ENCODE measurements at regions not wholly inside any gene's neighbourhood (a gene's known extent, or its start where the extent isn't known, plus 50 kb on each side); places are given as distances from the start of the nearest gene placed in this dataset.

- Histone ChIP-seq H3K79me2 (ENCODE audit: insufficient read depth, low read length) (no peaks in the 10 kb centered on the region), H3K9me3 (ENCODE audit: control insufficient read depth in 1 of 2, insufficient read depth in 1 of 2, low read depth in 1 of 2, low read length in 2 of 2) (no peaks in the 10 kb centered on the region), H4K20me1 (ENCODE audit: insufficient read depth) (no peaks in the 10 kb centered on the region), H3K36me3 (ENCODE audit: control insufficient read depth in 1 of 2, insufficient read depth in 2 of 2, low read length in 2 of 2) (no peaks in the 10 kb centered on the region), H3K27ac (ENCODE audit: low read depth, low read length) (no peak overlapping the region), H3K27me3 (ENCODE audit: insufficient read depth, low read length) (peaks cover 3% of the 10 kb centered on the region; the same call in 1 of the 2 replicates), H3K4me3 (replicated peaks in 1 of 2; ENCODE audit: low read depth in 1 of 2, low read length in 2 of 2) (no peak overlapping the region), H3K9me2 (ENCODE audit: insufficient read depth) (no peaks in the 10 kb centered on the region), H3K4me1 (ENCODE audit: control insufficient read depth in 1 of 2, insufficient read depth in 2 of 2, low read length in 2 of 2) (no peaks in the 10 kb centered on the region), H2AFZ (ENCODE audit: low read depth, low read length, poor library complexity, severe bottlenecking) (no peak overlapping the region), H3K9ac (ENCODE audit: low read length) (no peak overlapping the region), H3K4me2 (ENCODE audit: low read length) (no peak overlapping the region)
- CTCF ChIA-PET: no interaction called here
- DNase-seq (ENCODE audit: low read depth, low spot score): no peak
- ATAC-seq: no peak
- TF ChIP-seq EZH2phosphoT487 (IDR thresholded peaks at IDR 0.05; ENCODE audit: borderline replicate concordance) (no peak), SRF (IDR thresholded peaks at IDR 0.05; ENCODE audit: low read depth) (no peak), CBX3 (IDR thresholded peaks at IDR 0.05; ENCODE audit: low read depth) (no peak), FOSL1 (IDR thresholded peaks at IDR 0.05; ENCODE audit: low read depth) (no peak), JUND (IDR thresholded peaks at IDR 0.05) (no peak), EGR1 (IDR thresholded peaks at IDR 0.05; ENCODE audit: low read depth) (no peak), ELF1 (IDR thresholded peaks at IDR 0.05; ENCODE audit: borderline replicate concordance, low read depth) (no peak), SIN3A (IDR thresholded peaks at IDR 0.05; ENCODE audit: low read depth) (no peak), REST (IDR thresholded peaks at IDR 0.05; ENCODE audit: low read depth) (no peak)
- POLR2A ChIA-PET: no interaction called here
- BruUV-seq (replicated peaks): no TSS peak
- intact Hi-C loops (cut with micrococcal nuclease): no loop called here
- RAD21 ChIA-PET (ENCODE audit: low non-redundant PET in 1 of 2, low total read pairs in 2 of 2, uncharacterized antibody in 2 of 2, unreplicated experiment in 2 of 2): no interaction called here
Measured at GRCh38 chr15:93180128-93180527, 91.1 kb upstream of the RGMA start.

GRCh38 chr15:93179700-93180102 is 90.7 kb upstream of the RGMA start:
- no peak for DNase-seq (ENCODE audit: low read depth, low spot score)
- H3K27me3 ChIP-seq (ENCODE audit: insufficient read depth, low read length): no peaks in the 10 kb centered on the region
- ATAC-seq: no peak
- no peak for TF ChIP-seq SP1 (IDR thresholded peaks at IDR 0.05; ENCODE audit: low read depth)
- no peak for TF ChIP-seq CEBPB (IDR thresholded peaks at IDR 0.05; ENCODE audit: low read depth)
- TF ChIP-seq, protein P1, sequence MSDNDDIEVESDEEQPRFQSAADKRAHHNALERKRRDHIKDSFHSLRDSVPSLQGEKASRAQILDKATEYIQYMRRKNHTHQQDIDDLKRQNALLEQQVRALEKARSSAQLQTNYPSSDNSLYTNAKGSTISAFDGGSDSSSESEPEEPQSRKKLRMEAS (IDR thresholded peaks at IDR 0.05): no peak
- TF ChIP-seq, protein P2, sequence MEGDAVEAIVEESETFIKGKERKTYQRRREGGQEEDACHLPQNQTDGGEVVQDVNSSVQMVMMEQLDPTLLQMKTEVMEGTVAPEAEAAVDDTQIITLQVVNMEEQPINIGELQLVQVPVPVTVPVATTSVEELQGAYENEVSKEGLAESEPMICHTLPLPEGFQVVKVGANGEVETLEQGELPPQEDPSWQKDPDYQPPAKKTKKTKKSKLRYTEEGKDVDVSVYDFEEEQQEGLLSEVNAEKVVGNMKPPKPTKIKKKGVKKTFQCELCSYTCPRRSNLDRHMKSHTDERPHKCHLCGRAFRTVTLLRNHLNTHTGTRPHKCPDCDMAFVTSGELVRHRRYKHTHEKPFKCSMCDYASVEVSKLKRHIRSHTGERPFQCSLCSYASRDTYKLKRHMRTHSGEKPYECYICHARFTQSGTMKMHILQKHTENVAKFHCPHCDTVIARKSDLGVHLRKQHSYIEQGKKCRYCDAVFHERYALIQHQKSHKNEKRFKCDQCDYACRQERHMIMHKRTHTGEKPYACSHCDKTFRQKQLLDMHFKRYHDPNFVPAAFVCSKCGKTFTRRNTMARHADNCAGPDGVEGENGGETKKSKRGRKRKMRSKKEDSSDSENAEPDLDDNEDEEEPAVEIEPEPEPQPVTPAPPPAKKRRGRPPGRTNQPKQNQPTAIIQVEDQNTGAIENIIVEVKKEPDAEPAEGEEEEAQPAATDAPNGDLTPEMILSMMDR (IDR thresholded peaks at IDR 0.05 in 2 of 3, conservative IDR thresholded peaks at IDR 0.05 in 1 of 3; ENCODE audit: borderline replicate concordance in 1 of 3, insufficient read depth in 1 of 3, low read depth in 2 of 3, low read length in 2 of 3): no peak
- no peak for TF ChIP-seq EGR1 (IDR thresholded peaks at IDR 0.05; ENCODE audit: low read depth)
- TF ChIP-seq REST (IDR thresholded peaks at IDR 0.05; ENCODE audit: low read depth): no peak
- no peak for TF ChIP-seq JUND (IDR thresholded peaks at IDR 0.05)

More at GRCh38 chr15:93179700-93180102, 90.7 kb upstream of the RGMA start:
- Histone ChIP-seq H3K79me2 (ENCODE audit: insufficient read depth, low read length) (no peaks in the 10 kb centered on the region), H3K27ac (ENCODE audit: low read depth, low read length) (no peak overlapping the region), H3K9me2 (ENCODE audit: insufficient read depth) (no peaks in the 10 kb centered on the region), H4K20me1 (ENCODE audit: insufficient read depth) (no peaks in the 10 kb centered on the region), H3K36me3 (ENCODE audit: control insufficient read depth in 1 of 2, insufficient read depth in 2 of 2, low read length in 2 of 2) (no peaks in the 10 kb centered on the region), H3K4me1 (ENCODE audit: control insufficient read depth in 1 of 2, insufficient read depth in 2 of 2, low read length in 2 of 2) (no peaks in the 10 kb centered on the region), H3K4me2 (ENCODE audit: low read length) (no peak overlapping the region), H3K9ac (ENCODE audit: low read length) (no peak overlapping the region), H3K4me3 (replicated peaks in 1 of 2; ENCODE audit: low read depth in 1 of 2, low read length in 2 of 2) (no peak overlapping the region), H2AFZ (ENCODE audit: low read depth, low read length, poor library complexity, severe bottlenecking) (no peak overlapping the region), H3K9me3 (ENCODE audit: control insufficient read depth in 1 of 2, insufficient read depth in 1 of 2, low read depth in 1 of 2, low read length in 2 of 2) (no peaks in the 10 kb centered on the region)
- ChIA-PET CTCF (no interaction called here), POLR2A (no interaction called here), RAD21 (ENCODE audit: low non-redundant PET in 1 of 2, low total read pairs in 2 of 2, uncharacterized antibody in 2 of 2, unreplicated experiment in 2 of 2) (no interaction called here)
- intact Hi-C loops (cut with micrococcal nuclease): no loop called here
- BruUV-seq (replicated peaks): no TSS peak
